WTC11 (cell line): ENCODE measurements at regions not wholly inside any gene's neighbourhood (a gene's known extent, or its start where the extent isn't known, plus 50 kb on each side); places are given as distances from the start of the nearest gene placed in this dataset.

Experiments
- ATAC-seq: fragments of 200-7000 bp; cut with Tn5 transposase; 2 replicates; pipeline ENCODE4 v1.10.0; 2021; ENCODE audit warnings: mild to moderate bottlenecking, moderate library complexity
- CTCF ChIA-PET: fragments of 300-600 bp; sonication (Branson Sonifier 250); formaldehyde crosslinking; loops from one replicate; lab custom pipeline; 2021; ENCODE audit warnings: antibody characterized with exemption; lab: Charles Lee
- POLR2A ChIA-PET: fragments of 350-600 bp; sonication (Branson Sonifier 250); formaldehyde crosslinking; loops from one replicate; lab custom pipeline; 2021; ENCODE audit warnings: antibody characterized with exemption; lab: Charles Lee
- DNase-seq: peaks from one replicate; pipeline ENCODE4 v3.0.0; 2021; ENCODE audit warnings: low spot score
- H3K27ac Mint-ChIP-seq: 2 replicates; pipeline ENCODE4 v1.8.0; 2021; ENCODE audit warnings: mixed read lengths
- H3K27me3 Mint-ChIP-seq: 2 replicates; pipeline ENCODE4 v1.8.0; 2021; ENCODE audit warnings: low read depth, mild to moderate bottlenecking, moderate library complexity, mixed read lengths
- H3K36me3 Mint-ChIP-seq: 2 replicates; pipeline ENCODE4 v1.8.0; 2021; ENCODE audit warnings: mixed read lengths
- H3K4me1 Mint-ChIP-seq: 2 replicates; pipeline ENCODE4 v1.8.0; 2022; ENCODE audit warnings: mixed read lengths
- H3K4me3 Mint-ChIP-seq: 2 replicates; pipeline ENCODE4 v1.8.0; 2021; ENCODE audit warnings: mild to moderate bottlenecking, moderate library complexity, mixed read lengths
- H3K9me3 Mint-ChIP-seq: 2 replicates; pipeline ENCODE4 v1.8.0; 2021; ENCODE audit warnings: mixed read lengths
- AFF4 ChIP-seq: sonication (generic); formaldehyde crosslinking; IDR thresholded peaks from 2 replicates; pipeline ENCODE4 v1.8.1; 2023; ENCODE audit warnings: mild to moderate bottlenecking, missing genetic modification reagents, borderline replicate concordance
- AR ChIP-seq: fragments of 250-450 bp; sonication (Bioruptor Pico); IDR thresholded peaks from 2 replicates; pipeline ENCODE4 v1.9.0; 2021; ENCODE audit warnings: mild to moderate bottlenecking
- ATF3 ChIP-seq: sonication (generic); formaldehyde crosslinking; conservative IDR thresholded peaks from 2 replicates; pipeline ENCODE4 v1.8.1; 2022; ENCODE audit warnings: mild to moderate bottlenecking, missing genetic modification reagents
- E2F4 ChIP-seq: sonication (generic); formaldehyde crosslinking; IDR thresholded peaks from 2 replicates; pipeline ENCODE4 v1.8.1; 2022; ENCODE audit warnings: low read depth, mild to moderate bottlenecking, moderate library complexity, missing genetic modification reagents, borderline replicate concordance
- FOXJ3 ChIP-seq: sonication (generic); formaldehyde crosslinking; IDR thresholded peaks from 2 replicates; pipeline ENCODE4 v1.9.0; 2021; ENCODE audit warnings: missing genetic modification reagents, mild to moderate bottlenecking, borderline replicate concordance
- FOXK1 ChIP-seq: sonication (generic); formaldehyde crosslinking; IDR thresholded peaks from 2 replicates; pipeline ENCODE4 v1.8.0; 2022; ENCODE audit warnings: mild to moderate bottlenecking, moderate library complexity, missing genetic modification reagents
- GABPB1 ChIP-seq: sonication (generic); formaldehyde crosslinking; IDR thresholded peaks from 2 replicates; pipeline ENCODE4 v1.8.1; 2023; ENCODE audit warnings: mild to moderate bottlenecking, missing genetic modification reagents
- GRHL2 ChIP-seq: fragments of 250-450 bp; sonication (Bioruptor Pico); IDR thresholded peaks from 2 replicates; pipeline ENCODE4 v1.8.0; 2022; ENCODE audit warnings: mild to moderate bottlenecking, moderate library complexity; ENCODE audit not compliant: insufficient replicate concordance, severe bottlenecking
- JUN ChIP-seq: sonication (generic); formaldehyde crosslinking; IDR thresholded peaks from 2 replicates; pipeline ENCODE4 v1.8.0; 2023; ENCODE audit warnings: mild to moderate bottlenecking, missing genetic modification reagents
- PREB ChIP-seq: sonication (generic); formaldehyde crosslinking; IDR thresholded peaks from 2 replicates; pipeline ENCODE4 v1.8.1; 2022; ENCODE audit warnings: mild to moderate bottlenecking, missing genetic modification reagents, moderate library complexity, borderline replicate concordance
- ZNF281 ChIP-seq: sonication (generic); formaldehyde crosslinking; IDR thresholded peaks from 2 replicates; pipeline ENCODE4 v1.8.0; 2023; ENCODE audit warnings: mild to moderate bottlenecking, missing genetic modification reagents

GRCh38 chr2:221896505-221897151 lies 324.5 kb upstream of the EPHA4 start (continued):
- TF ChIP-seq E2F4 (CRISPR knock-in tag) = no peak
- no peak for TF ChIP-seq GRHL2 (CRISPR knock-in tag)
- no peak for TF ChIP-seq PREB (CRISPR knock-in tag)
- TF ChIP-seq ATF3 (CRISPR knock-in tag) = no peak

GRCh38 chr2:221895366-221896121 lies 323.4 kb upstream of the EPHA4 start:
- ATAC-seq (no peak), DNase-seq (no peak)
- Mint-ChIP-seq H3K4me3 (no peak overlapping the region), H3K36me3 (peaks cover 10% of the 10 kb centered on the region), H3K4me1 (peaks cover 17% of the 10 kb centered on the region), H3K9me3 (peaks cover 26% of the 10 kb centered on the region), H3K27ac (no peak overlapping the region; the same call in 1 of the 2 replicates), H3K27me3 (no peaks in the 10 kb centered on the region)
- ChIA-PET CTCF (no interaction called here), POLR2A (no interaction called here)
- TF ChIP-seq AR (CRISPR knock-in tag) (no peak), AFF4 (CRISPR knock-in tag) (no peak), JUN (no peak), FOXJ3 (CRISPR knock-in tag) (no peak), GABPB1 (CRISPR knock-in tag) (no peak), FOXK1 (no peak), ZNF281 (CRISPR knock-in tag) (no peak), PREB (CRISPR knock-in tag) (no peak)
